IMR-90 (cell line): ENCODE measurements at regions not wholly inside any gene's neighbourhood (a gene's known extent, or its start where the extent isn't known, plus 50 kb on each side); places are given as distances from the start of the nearest gene placed in this dataset.

ENCODE experiments used
- ATAC-seq: fragments of 200-7000 bp; cut with Tn5 transposase; 2 replicates; pipeline ENCODE4 v1.9.1; 2020; ENCODE audit warnings: low read depth, mild to moderate bottlenecking, moderate library complexity
- BruUV-seq: library from RNA; stranded (reverse); fragments of 400-500 nt; replicated peaks from 2 replicates; lab custom pipeline; 2021; lab: Mats Ljungman, UMichigan
- CTCF ChIA-PET: fragments of 300-600 bp; formaldehyde crosslinking; extraction: SDS; loops from one replicate; lab custom pipeline; 2021; ENCODE audit warnings: antibody characterized with exemption; lab: Yijun Ruan, JAX
- POLR2A ChIA-PET: fragments of 300-600 bp; sonication (Branson Sonifier 250); formaldehyde crosslinking; loops from one replicate; lab custom pipeline; 2022; ENCODE audit warnings: antibody characterized with exemption; ENCODE audit not compliant: unreplicated experiment; lab: Charles Lee
- DNase-seq: peaks from one replicate; pipeline ENCODE4 v3.0.0; 2013
- H2AFZ ChIP-seq: replicated peaks from 2 replicates; pipeline ENCODE3; 2013; ENCODE audit warnings: low read length, mild to moderate bottlenecking; ENCODE audit not compliant: poor library complexity
- H2AK5ac ChIP-seq: 2 replicates; pipeline ENCODE4 v1.6.1; 2013; ENCODE audit warnings: low read depth, low read length, inconsistent platforms
- H2AK9ac ChIP-seq: replicated peaks from 2 replicates; pipeline ENCODE3; 2013; ENCODE audit warnings: mild to moderate bottlenecking, low read depth, low read length, moderate library complexity; ENCODE audit not compliant: poor library complexity
- H2BK120ac ChIP-seq: 2 replicates; pipeline ENCODE4 v1.6.1; 2013; ENCODE audit warnings: low read depth, low read length, inconsistent platforms
- H2BK15ac ChIP-seq: 3 replicates; pipeline ENCODE4 v1.6.1; 2013; ENCODE audit warnings: low read depth, low read length, inconsistent platforms
- H2BK20ac ChIP-seq: 2 replicates; pipeline ENCODE4 v1.6.1; 2013; ENCODE audit warnings: low read depth, mild to moderate bottlenecking, inconsistent platforms, low read length, moderate library complexity
- H2BK5ac ChIP-seq: 2 replicates; pipeline ENCODE4 v1.6.1; 2013; ENCODE audit warnings: mild to moderate bottlenecking, low read depth, low read length, inconsistent platforms; ENCODE audit not compliant: poor library complexity, severe bottlenecking
- H3K14ac ChIP-seq: replicated peaks from 2 replicates; pipeline ENCODE4 v1.6.1; 2013; ENCODE audit warnings: low read depth, low read length, inconsistent platforms
- H3K18ac ChIP-seq: 2 replicates; pipeline ENCODE4 v1.6.1; 2013; ENCODE audit warnings: low read depth, low read length, control low read depth
- H3K23ac ChIP-seq: 2 replicates; pipeline ENCODE4 v1.6.1; 2013; ENCODE audit warnings: low read depth, low read length, inconsistent platforms
- H3K27ac ChIP-seq: 2 replicates; pipeline ENCODE4 v1.5.1; 2013; ENCODE audit warnings: mild to moderate bottlenecking, control low read depth, low read length; ENCODE audit not compliant: insufficient read depth
- H3K27me3 ChIP-seq: 2 replicates; pipeline ENCODE4 v1.6.1; 2013; ENCODE audit warnings: low read length; ENCODE audit not compliant: control insufficient read depth, insufficient read depth
- H3K36me3 ChIP-seq: 2 replicates; pipeline ENCODE4 v1.6.1; 2013; ENCODE audit warnings: low read length, mixed read lengths; ENCODE audit not compliant: control insufficient read depth, insufficient read depth
- H3K4ac ChIP-seq: 2 replicates; pipeline ENCODE4 v1.6.1; 2013; ENCODE audit warnings: low read depth, low read length, inconsistent platforms
- H3K4me1 ChIP-seq: 2 replicates; pipeline ENCODE4 v1.6.1; 2013; ENCODE audit warnings: low read length, mixed read lengths; ENCODE audit not compliant: control insufficient read depth, insufficient read depth
- H3K4me2 ChIP-seq: 2 replicates; pipeline ENCODE4 v1.6.1; 2013; ENCODE audit warnings: low read depth, mild to moderate bottlenecking, control low read depth, low read length, moderate library complexity
- H3K4me3 ChIP-seq: 2 replicates; pipeline ENCODE4 v1.5.1; 2013; ENCODE audit warnings: low read depth, mild to moderate bottlenecking, control low read depth, low read length, moderate library complexity; ENCODE audit not compliant: insufficient read depth
- H3K56ac ChIP-seq: 2 replicates; pipeline ENCODE4 v1.6.1; 2013; ENCODE audit warnings: low read length, inconsistent platforms; ENCODE audit not compliant: insufficient read depth; ENCODE audit errors: extremely low read depth
- H3K79me1 ChIP-seq, 2 experiments: 2 replicates each; pipeline ENCODE4 v1.6.1; 2013; ENCODE audit warnings: low read length in 2 of 2, inconsistent platforms in 1 of 2, low read depth in 1 of 2
- H3K9ac ChIP-seq: 2 replicates; pipeline ENCODE4 v1.6.1; 2013; ENCODE audit warnings: low read depth, low read length, control low read depth
- H3K9me1 ChIP-seq: 2 replicates; pipeline ENCODE4 v1.6.1; 2013; ENCODE audit warnings: low read length, inconsistent platforms; ENCODE audit not compliant: insufficient read depth
- H3K9me3 ChIP-seq: 2 replicates; pipeline ENCODE4 v1.6.1; 2013; ENCODE audit warnings: low read length; ENCODE audit not compliant: control insufficient read depth, insufficient read depth
- H4K20me1 ChIP-seq: 2 replicates; pipeline ENCODE4 v1.6.1; 2013; ENCODE audit warnings: low read length, inconsistent platforms; ENCODE audit not compliant: insufficient read depth
- H4K5ac ChIP-seq: 2 replicates; pipeline ENCODE4 v1.6.1; 2013; ENCODE audit warnings: mild to moderate bottlenecking, low read depth, low read length, control low read depth
- H4K8ac ChIP-seq, 2 experiments: 2 replicates each; pipeline ENCODE4 v1.6.1; 2013; ENCODE audit warnings: low read depth in 2 of 2, low read length in 2 of 2, control low read depth in 1 of 2, inconsistent platforms in 1 of 2
- H4K91ac ChIP-seq: 2 replicates; pipeline ENCODE4 v1.6.1; 2013; ENCODE audit warnings: low read depth, low read length, inconsistent platforms; ENCODE audit not compliant: insufficient read depth
- BHLHE40 ChIP-seq: fragments of 150-350 bp; IDR thresholded peaks from 2 replicates; pipeline ENCODE4 v1.6.1; 2016; ENCODE audit warnings: mild to moderate bottlenecking, low read depth, low read length
- CEBPB ChIP-seq: IDR thresholded peaks from 2 replicates; pipeline ENCODE4 v1.6.1; 2012; ENCODE audit warnings: low read depth, low read length, improper control_type of control experiment
- CHD1 ChIP-seq: IDR thresholded peaks from 2 replicates; pipeline ENCODE4 v1.6.1; 2012; ENCODE audit warnings: low read depth, low read length, improper control_type of control experiment
- FOS ChIP-seq: fragments of 150-350 bp; IDR thresholded peaks from 2 replicates; pipeline ENCODE4 v1.6.1; 2016; ENCODE audit warnings: low read depth, low read length
- MAFK ChIP-seq: IDR thresholded peaks from 2 replicates; pipeline ENCODE4 v1.6.1; 2012; ENCODE audit warnings: low read depth, low read length, improper control_type of control experiment
- MAZ ChIP-seq: IDR thresholded peaks from 2 replicates; pipeline ENCODE4 v1.6.1; 2012; ENCODE audit warnings: low read depth, mild to moderate bottlenecking, low read length, improper control_type of control experiment, moderate library complexity, borderline replicate concordance
- MXI1 ChIP-seq: IDR thresholded peaks from 2 replicates; pipeline ENCODE4 v1.6.1; 2012; ENCODE audit warnings: low read depth, mild to moderate bottlenecking, low read length, moderate library complexity, borderline replicate concordance
- NFE2L2 ChIP-seq: fragments of 150-350 bp; IDR thresholded peaks from 2 replicates; pipeline ENCODE4 v1.6.1; 2016; ENCODE audit warnings: low read depth, mild to moderate bottlenecking, low read length
- POLR2A ChIP-seq: IDR thresholded peaks from 2 replicates; pipeline ENCODE4 v1.6.1; 2012; ENCODE audit warnings: mild to moderate bottlenecking, low read depth, low read length
- RCOR1 ChIP-seq: IDR thresholded peaks from 2 replicates; pipeline ENCODE4 v1.6.1; 2012; ENCODE audit warnings: mild to moderate bottlenecking, low read length, improper control_type of control experiment; ENCODE audit not compliant: insufficient replicate concordance
- SMC3 ChIP-seq: fragments of 150-350 bp; IDR thresholded peaks from 2 replicates; pipeline ENCODE4 v1.6.1; 2016; ENCODE audit warnings: low read depth, mild to moderate bottlenecking, antibody characterized with exemption, low read length, moderate library complexity
- WGBS, 2 experiments: methylation state at CpG; one replicate each; pipeline versions ENCODE4 v1.1.5 to v1.1.7; 2013; ENCODE audit warnings: missing lambda C conversion rate in 2 of 2; ENCODE audit not compliant: insufficient read length in 1 of 2; ENCODE audit errors: extremely low coverage in 2 of 2; 5-methylcytosine and 5-hydroxymethylcytosine counted together
- dilution Hi-C: fragments of 300-500 bp; cut with HindIII; formaldehyde crosslinking; loops from one replicate; pipeline ENCODE4 v1.14.3; 2018; ENCODE audit warnings: low sequenced_read_pairs; ENCODE audit not compliant: unreplicated experiment
- in situ Hi-C: fragments of 300-500 bp; cut with MboI; formaldehyde crosslinking; loops from 3 replicates; pipeline ENCODE4 v1.14.3; 2019; ENCODE audit warnings: low sequenced_read_pairs, inconsistent platforms, mixed read lengths
- intact Hi-C: fragments of 100-400 bp; cut with micrococcal nuclease; formaldehyde crosslinking; loops from 2 replicates; pipeline ENCODE4 v1.10.0; 2022
- TF ChIP-seq, protein P1 (sequence below): fragments of 150-350 bp; IDR thresholded peaks from 2 replicates; pipeline ENCODE4 v1.6.1; 2017; ENCODE audit warnings: mild to moderate bottlenecking, antibody characterized with exemption, low read length, low read depth
- TF ChIP-seq, protein P2 (sequence below): conservative IDR thresholded peaks from 2 replicates; pipeline ENCODE4 v1.5.1; 2012; ENCODE audit warnings: mild to moderate bottlenecking, low read depth, low read length, improper control_type of control experiment
- TF ChIP-seq, protein P3 (sequence below): fragments of 150-350 bp; IDR thresholded peaks from 2 replicates; pipeline ENCODE4 v1.6.1; 2016; ENCODE audit warnings: low read depth, mild to moderate bottlenecking, low read length, moderate library complexity, borderline replicate concordance

DNA sequence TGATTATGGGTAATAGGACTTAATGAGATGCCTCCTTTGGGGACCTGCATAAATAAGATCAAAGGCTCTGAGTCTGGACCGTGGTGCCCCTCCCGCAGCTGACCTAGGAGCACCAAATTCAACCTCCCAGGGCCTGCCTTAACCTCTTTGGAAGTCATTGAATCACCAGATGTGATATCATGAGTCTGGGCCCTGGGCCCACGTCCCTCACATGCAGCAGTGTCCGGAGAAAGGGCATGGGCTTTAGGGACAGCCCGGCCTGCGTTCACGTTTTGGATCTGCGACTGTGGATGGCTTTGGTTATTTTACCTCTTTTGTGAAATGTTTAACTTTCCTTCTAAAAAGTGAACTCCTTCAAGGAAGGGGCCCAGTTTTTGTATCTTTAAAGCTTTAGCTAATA is 220.0 kb upstream of the KLF6 start:
- no peak overlapping the region for H3K14ac ChIP-seq
- H2AFZ ChIP-seq, result no peak overlapping the region
- ChIA-PET CTCF (no interaction called here), POLR2A (no interaction called here)
- no peak overlapping the region for H4K91ac ChIP-seq
- no peak overlapping the region for H3K4me2 ChIP-seq
- H2AK5ac ChIP-seq, result no peak overlapping the region
- no peak overlapping the region for H2AK9ac ChIP-seq
- H3K4me1 ChIP-seq, result no peaks in the 10 kb centered on the region; the same call in 1 of the 2 replicates
- no peak overlapping the region for H2BK120ac ChIP-seq
- no peak overlapping the region for H4K5ac ChIP-seq
- no TSS peak for BruUV-seq
- H4K20me1 ChIP-seq, result no peaks in the 10 kb centered on the region
- no peak overlapping the region for H3K9ac ChIP-seq
- 67% methylated on average over 1 of the region's 8 CpGs; no CpG with 5 or more reads in 1 of the 2 experiments for WGBS, 2 experiments
- no peaks in the 10 kb centered on the region for H3K9me1 ChIP-seq
- no peaks in the 10 kb centered on the region for H3K79me1 ChIP-seq
- ATAC-seq (no peak), DNase-seq (no peak)
- H3K4ac ChIP-seq, result no peak overlapping the region
- H2BK20ac ChIP-seq, result no peak overlapping the region
- intact Hi-C loops, result no loop called here
- no peak overlapping the region for H2BK15ac ChIP-seq
- dilution Hi-C loops, result no loop called here
- in situ Hi-C loops, result no loop called here
- H4K8ac ChIP-seq, result no peak overlapping the region
- H3K27me3 ChIP-seq, result no peaks in the 10 kb centered on the region
- no peak overlapping the region for H3K23ac ChIP-seq
- no peak overlapping the region for H3K27ac ChIP-seq
- no peak for TF ChIP-seq BHLHE40
- TF ChIP-seq CEBPB, result no peak
- TF ChIP-seq SMC3, result no peak
- TF ChIP-seq, protein P1, sequence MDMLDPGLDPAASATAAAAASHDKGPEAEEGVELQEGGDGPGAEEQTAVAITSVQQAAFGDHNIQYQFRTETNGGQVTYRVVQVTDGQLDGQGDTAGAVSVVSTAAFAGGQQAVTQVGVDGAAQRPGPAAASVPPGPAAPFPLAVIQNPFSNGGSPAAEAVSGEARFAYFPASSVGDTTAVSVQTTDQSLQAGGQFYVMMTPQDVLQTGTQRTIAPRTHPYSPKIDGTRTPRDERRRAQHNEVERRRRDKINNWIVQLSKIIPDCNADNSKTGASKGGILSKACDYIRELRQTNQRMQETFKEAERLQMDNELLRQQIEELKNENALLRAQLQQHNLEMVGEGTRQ, result no peak
- TF ChIP-seq MAFK, result no peak
- no peak for TF ChIP-seq MXI1
- TF ChIP-seq FOS, result no peak
- TF ChIP-seq, protein P2, sequence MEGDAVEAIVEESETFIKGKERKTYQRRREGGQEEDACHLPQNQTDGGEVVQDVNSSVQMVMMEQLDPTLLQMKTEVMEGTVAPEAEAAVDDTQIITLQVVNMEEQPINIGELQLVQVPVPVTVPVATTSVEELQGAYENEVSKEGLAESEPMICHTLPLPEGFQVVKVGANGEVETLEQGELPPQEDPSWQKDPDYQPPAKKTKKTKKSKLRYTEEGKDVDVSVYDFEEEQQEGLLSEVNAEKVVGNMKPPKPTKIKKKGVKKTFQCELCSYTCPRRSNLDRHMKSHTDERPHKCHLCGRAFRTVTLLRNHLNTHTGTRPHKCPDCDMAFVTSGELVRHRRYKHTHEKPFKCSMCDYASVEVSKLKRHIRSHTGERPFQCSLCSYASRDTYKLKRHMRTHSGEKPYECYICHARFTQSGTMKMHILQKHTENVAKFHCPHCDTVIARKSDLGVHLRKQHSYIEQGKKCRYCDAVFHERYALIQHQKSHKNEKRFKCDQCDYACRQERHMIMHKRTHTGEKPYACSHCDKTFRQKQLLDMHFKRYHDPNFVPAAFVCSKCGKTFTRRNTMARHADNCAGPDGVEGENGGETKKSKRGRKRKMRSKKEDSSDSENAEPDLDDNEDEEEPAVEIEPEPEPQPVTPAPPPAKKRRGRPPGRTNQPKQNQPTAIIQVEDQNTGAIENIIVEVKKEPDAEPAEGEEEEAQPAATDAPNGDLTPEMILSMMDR, result no peak
- no peak for TF ChIP-seq MAZ
- TF ChIP-seq RCOR1, result no peak
- TF ChIP-seq NFE2L2, result no peak
- TF ChIP-seq POLR2A, result no peak
- TF ChIP-seq, protein P3, sequence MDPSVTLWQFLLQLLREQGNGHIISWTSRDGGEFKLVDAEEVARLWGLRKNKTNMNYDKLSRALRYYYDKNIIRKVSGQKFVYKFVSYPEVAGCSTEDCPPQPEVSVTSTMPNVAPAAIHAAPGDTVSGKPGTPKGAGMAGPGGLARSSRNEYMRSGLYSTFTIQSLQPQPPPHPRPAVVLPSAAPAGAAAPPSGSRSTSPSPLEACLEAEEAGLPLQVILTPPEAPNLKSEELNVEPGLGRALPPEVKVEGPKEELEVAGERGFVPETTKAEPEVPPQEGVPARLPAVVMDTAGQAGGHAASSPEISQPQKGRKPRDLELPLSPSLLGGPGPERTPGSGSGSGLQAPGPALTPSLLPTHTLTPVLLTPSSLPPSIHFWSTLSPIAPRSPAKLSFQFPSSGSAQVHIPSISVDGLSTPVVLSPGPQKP, result no peak
- no peak for TF ChIP-seq CHD1
- H3K18ac ChIP-seq, result no peak overlapping the region
- H3K56ac ChIP-seq, result no peak overlapping the region
- H3K36me3 ChIP-seq, result no peaks in the 10 kb centered on the region
- no peak overlapping the region for H3K4me3 ChIP-seq
- peaks cover 5% of the 10 kb centered on the region for H3K9me3 ChIP-seq
- H2BK5ac ChIP-seq, result no peak overlapping the region
